ENCODE measurements at regions not wholly inside any gene's neighbourhood (a gene's known extent, or its start where the extent isn't known, plus 50 kb on each side); places are given as distances from the start of the nearest gene placed in this dataset.

- Histone ChIP-seq H3K27me3 (ENCODE audit: control insufficient read depth, insufficient read depth, low read length) (peaks cover 2% of the 10 kb centered on the region; the same call in 1 of the 2 replicates), H2AFZ (replicated peaks; ENCODE audit: low read length, poor library complexity) (no peak overlapping the region), H3K4me3 (ENCODE audit: insufficient read depth, low read depth, low read length) (no peak overlapping the region), H3K4me1 (ENCODE audit: control insufficient read depth, insufficient read depth, low read length) (no peaks in the 10 kb centered on the region), H3K4me2 (ENCODE audit: low read depth, low read length) (no peak overlapping the region), H3K27ac (ENCODE audit: insufficient read depth, low read length) (no peak overlapping the region), H3K9ac (ENCODE audit: low read depth, low read length) (no peak overlapping the region), H2BK15ac (ENCODE audit: low read depth, low read length) (no peak overlapping the region), H4K8ac (ENCODE audit: low read depth in 2 of 2, low read length in 2 of 2) (no peak overlapping the region), H3K36me3 (ENCODE audit: control insufficient read depth, insufficient read depth, low read length) (no peaks in the 10 kb centered on the region), H3K9me1 (ENCODE audit: insufficient read depth, low read length) (no peaks in the 10 kb centered on the region), H2BK120ac (ENCODE audit: low read depth, low read length) (no peak overlapping the region), H4K91ac (ENCODE audit: insufficient read depth, low read depth, low read length) (no peak overlapping the region), H3K23ac (ENCODE audit: low read depth, low read length) (no peak overlapping the region), H4K5ac (ENCODE audit: low read depth, low read length) (no peak overlapping the region), H3K4ac (ENCODE audit: low read depth, low read length) (no peak overlapping the region), H2AK5ac (ENCODE audit: low read depth, low read length) (no peak overlapping the region), H3K18ac (ENCODE audit: low read depth, low read length) (no peak overlapping the region), H2AK9ac (replicated peaks; ENCODE audit: low read depth, low read length, poor library complexity) (no peak overlapping the region), H3K56ac (ENCODE audit: extremely low read depth, insufficient read depth, low read length) (no peak overlapping the region), H2BK20ac (ENCODE audit: low read depth, low read length) (no peak overlapping the region), H3K9me3 (ENCODE audit: control insufficient read depth, insufficient read depth, low read length) (no peaks in the 10 kb centered on the region), H3K79me1 (ENCODE audit: low read depth in 1 of 2, low read length in 2 of 2) (no peaks in the 10 kb centered on the region), H2BK5ac (ENCODE audit: low read depth, low read length, poor library complexity, severe bottlenecking) (no peak overlapping the region), H3K14ac (replicated peaks; ENCODE audit: low read depth, low read length) (no peak overlapping the region), H4K20me1 (ENCODE audit: insufficient read depth, low read length) (no peaks in the 10 kb centered on the region)
- ChIA-PET CTCF (interaction anchor here (1.3 kb wide), 1 partner anchor 13 kb away, joined by 3 read pairs; no protein-coding TSS in a partner anchor), POLR2A (ENCODE audit: unreplicated experiment) (no interaction called here)
- ATAC-seq (ENCODE audit: low read depth) (no peak), DNase-seq (no peak)
- in situ Hi-C loops (cut with MboI; ENCODE audit: low sequenced_read_pairs): no loop called here
- intact Hi-C loops (cut with micrococcal nuclease): no loop called here
- dilution Hi-C loops (cut with HindIII; ENCODE audit: low sequenced_read_pairs, unreplicated experiment): no loop called here
- TF ChIP-seq POLR2A (IDR thresholded peaks at IDR 0.05; ENCODE audit: low read depth, low read length) (no peak), MAFK (IDR thresholded peaks at IDR 0.05; ENCODE audit: low read depth, low read length) (no peak), RCOR1 (IDR thresholded peaks at IDR 0.05; ENCODE audit: insufficient replicate concordance, low read length) (no peak), ELK1 (IDR thresholded peaks at IDR 0.05; ENCODE audit: borderline replicate concordance, low read depth, low read length) (no peak), MXI1 (IDR thresholded peaks at IDR 0.05; ENCODE audit: borderline replicate concordance, low read depth, low read length) (no peak), MAZ (IDR thresholded peaks at IDR 0.05; ENCODE audit: borderline replicate concordance, low read depth, low read length) (no peak), USF2 (IDR thresholded peaks at IDR 0.05; ENCODE audit: low read depth, low read length) (no peak), SMC3 (IDR thresholded peaks at IDR 0.05; ENCODE audit: low read depth, low read length) (no peak), NFE2L2 (IDR thresholded peaks at IDR 0.05; ENCODE audit: low read depth, low read length) (no peak), CEBPB (IDR thresholded peaks at IDR 0.05; ENCODE audit: low read depth, low read length) (no peak), FOS (IDR thresholded peaks at IDR 0.05; ENCODE audit: low read depth, low read length) (no peak), CHD1 (IDR thresholded peaks at IDR 0.05; ENCODE audit: low read depth, low read length) (no peak), RFX5 (IDR thresholded peaks at IDR 0.05; ENCODE audit: low read depth, low read length) (no peak), BHLHE40 (IDR thresholded peaks at IDR 0.05; ENCODE audit: low read depth, low read length) (no peak), CTCF (conservative IDR thresholded peaks at IDR 0.05; ENCODE audit: low read depth, low read length) (no peak), RAD21 (IDR thresholded peaks at IDR 0.05; ENCODE audit: low read length) (no peak)
- no CpG with 5 or more reads among the region's 5 CpGs for WGBS, 2 experiments (ENCODE audit: extremely low coverage in 2 of 2, insufficient read length in 1 of 2)
- no TSS peak for BruUV-seq (replicated peaks)
These were observed 254.2 kb upstream of the STT3B start for GRCh38 chr3:31278532-31278931.

Measured in IMR-90 (cell line).